ENCODE measurements at regions not wholly inside any gene's neighbourhood (a gene's known extent, or its start where the extent isn't known, plus 50 kb on each side); places are given as distances from the start of the nearest gene placed in this dataset.

- no peak for DNase-seq (ENCODE audit: low spot score)
These were observed 71.0 kb downstream of the SEM1 start for GRCh38 chr7:96638669-96639068.

DNA sequence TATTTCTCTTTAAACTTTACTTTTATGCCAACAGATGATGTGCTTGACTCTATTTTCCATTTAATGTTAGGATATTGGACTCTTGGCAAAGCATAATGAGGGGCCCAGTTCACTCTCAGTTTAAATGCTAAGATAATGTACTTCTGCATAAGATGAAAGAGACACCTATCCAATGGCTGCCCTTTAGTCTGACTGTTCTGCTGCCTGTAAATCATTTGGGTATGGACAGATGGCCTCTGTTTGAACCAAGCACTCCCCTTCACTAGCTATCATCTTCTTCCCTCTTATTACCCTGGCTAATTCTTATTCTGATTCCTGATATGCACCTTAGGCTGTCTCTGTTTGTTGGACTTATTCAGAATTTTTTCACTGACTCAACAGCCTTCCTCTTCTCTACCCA, 72.1 kb downstream of the SEM1 start:
- DNase-seq (ENCODE audit: low spot score), result no peak

DNA sequence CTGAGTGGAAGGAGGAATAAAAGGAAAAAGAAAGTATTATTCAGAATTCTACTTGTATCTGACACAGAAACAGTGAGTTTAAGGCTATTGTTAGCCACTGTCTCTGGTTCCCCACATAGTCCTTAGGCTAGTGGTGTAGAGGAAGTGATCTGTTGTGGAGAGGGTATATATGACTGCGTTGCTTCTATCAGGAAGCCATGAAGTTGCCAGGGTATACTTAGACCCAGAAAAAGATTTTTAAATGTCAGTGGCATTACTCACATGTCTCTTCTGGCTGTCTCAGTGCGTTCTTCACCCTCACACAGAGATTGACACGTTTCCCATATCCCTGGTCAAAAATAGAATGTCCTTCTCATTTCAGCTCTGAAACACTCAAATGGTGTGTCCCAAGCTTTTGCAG, 72.7 kb downstream of the SEM1 start:
- no peak for DNase-seq (ENCODE audit: low spot score)

DNA sequence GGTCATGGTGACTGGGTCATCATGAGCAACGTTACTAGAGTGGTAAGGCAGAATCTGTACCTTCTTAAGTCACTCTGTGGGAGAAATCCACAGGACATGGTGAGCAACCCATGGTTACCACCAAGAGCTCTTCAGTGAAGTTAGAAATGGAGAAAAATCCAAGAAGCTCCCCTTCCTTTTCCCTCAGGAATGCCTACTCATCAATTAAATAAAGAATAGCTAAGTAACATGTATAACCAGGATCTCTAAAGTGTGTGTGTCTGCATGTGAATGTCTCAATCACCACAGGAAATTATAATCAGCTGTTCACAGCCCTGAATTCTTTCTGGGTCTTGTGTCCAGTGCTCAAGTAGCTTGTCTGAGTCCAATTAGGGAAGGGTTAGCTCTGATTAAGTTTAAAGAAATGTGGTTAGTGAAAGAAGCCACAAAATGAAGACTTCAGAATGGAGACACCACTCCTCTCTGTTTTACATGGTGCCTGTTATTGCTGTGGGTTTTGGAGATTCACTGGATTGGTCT, 73.2 kb downstream of the SEM1 start:
- DNase-seq (ENCODE audit: low spot score), result no peak

DNA sequence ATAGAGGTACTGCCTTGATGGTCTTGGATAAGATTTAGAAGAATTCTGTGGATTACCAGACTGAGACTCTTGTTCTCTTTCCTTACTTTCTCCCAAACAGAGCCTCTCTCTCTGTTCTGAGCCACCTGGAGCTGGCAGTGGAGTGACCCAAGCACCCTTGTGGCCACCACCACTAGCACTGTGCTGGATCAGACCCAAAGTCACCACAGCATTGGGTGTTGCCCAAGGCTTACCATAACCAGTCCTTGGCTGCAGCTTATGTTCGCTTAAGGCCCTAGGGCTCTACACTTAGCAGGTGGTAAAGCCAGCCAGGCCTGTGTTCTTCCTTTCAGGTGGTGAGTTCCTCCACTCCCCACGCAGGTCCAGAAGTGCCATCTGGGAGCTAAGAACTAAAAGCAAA, 79.8 kb downstream of the SEM1 start:
- no peak for DNase-seq (ENCODE audit: low spot score)

DNA sequence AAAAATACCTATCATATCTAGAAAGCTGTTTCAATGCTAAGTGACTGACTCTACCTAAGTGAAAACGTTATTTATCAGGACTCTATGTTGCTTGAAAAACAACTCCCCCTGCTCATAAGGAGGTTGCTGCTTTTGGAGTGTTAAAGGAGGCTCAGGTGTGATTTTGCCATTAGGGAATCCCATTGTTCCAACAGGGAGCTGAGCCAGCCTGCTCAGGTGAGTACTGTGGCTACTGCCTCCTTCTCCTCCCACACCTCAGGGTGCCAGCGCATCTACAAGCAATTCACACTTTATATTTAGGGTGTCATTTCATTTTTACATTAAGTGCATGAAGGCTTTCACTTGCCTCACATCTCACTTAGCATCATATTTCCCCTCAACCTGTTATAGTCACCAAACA, 84.7 kb downstream of the SEM1 start:
- DNase-seq (ENCODE audit: low spot score), result no peak

GRCh38 chr7:96621932-96622331, 87.7 kb downstream of the SEM1 start:
- no peak for DNase-seq (ENCODE audit: low spot score)

DNA sequence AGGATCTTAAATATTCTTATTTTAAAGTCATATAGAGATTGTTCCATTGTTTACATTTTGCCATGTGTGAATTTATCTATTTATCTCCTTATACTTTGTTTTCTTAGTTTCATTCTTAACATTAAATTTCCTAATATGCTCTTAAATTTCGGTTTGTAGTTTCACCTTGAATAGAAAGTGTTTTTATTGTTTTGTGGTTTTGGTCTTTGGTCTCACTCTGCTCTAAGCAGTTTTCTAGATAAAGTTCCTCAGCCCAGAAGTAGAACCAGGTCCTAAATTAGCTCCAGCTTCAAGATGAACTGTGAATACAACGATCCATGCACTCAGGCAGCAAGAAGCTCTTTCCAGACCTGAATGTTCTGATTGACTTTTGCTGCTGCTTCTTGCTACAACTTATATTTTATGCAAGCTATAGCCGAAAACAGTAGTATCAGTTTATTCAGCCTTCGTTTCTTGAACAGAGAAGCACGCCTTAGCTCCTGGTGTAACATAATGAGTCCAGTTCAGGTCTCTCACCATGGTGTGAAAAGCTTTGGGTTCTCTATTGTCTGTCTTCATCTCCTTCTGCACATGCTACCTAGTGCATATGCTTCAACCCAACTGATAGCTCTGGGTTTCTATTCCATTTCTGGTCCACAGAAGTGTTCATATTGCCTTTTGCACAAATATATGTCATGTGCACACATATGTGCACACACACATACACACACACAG, 95.3 kb downstream of the SEM1 start:
- no peak for DNase-seq (ENCODE audit: low spot score)

- DNase-seq (ENCODE audit: low spot score), result no peak
These were observed 97.6 kb downstream of the SEM1 start for GRCh38 chr7:96612034-96612433.

DNA sequence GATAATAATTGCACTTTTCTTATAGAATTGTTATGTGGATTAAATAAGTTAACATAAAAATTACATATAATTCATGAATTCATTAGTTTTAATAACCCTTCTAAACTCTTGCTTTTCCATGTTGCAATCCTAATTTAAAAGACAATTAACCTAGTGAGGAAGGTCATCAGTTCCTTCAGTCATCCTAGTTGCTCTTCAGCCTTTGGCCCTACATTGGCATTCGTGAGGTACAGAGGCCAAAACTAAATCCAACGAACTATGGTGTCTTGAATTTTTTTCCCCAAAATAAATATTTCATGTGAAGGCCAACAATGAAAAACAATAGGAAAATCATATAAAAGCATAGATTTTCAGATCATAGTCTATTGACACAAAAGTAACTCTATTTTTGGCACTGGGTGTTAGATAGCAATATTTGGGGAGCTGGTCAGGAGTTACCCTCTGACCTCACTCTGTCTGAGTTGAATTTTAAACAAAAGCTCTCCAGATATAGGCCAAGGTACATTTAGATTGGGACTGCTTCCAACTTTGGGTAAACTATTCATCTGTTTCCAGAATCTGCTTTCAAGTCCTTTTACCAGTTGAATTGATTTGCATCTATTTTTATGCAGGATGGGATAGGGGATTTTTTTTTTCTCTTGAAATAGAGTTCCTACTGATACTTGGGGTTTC, 104.5 kb downstream of the SEM1 start:
- DNase-seq (ENCODE audit: low spot score), result no peak

GRCh38 chr7:96599288-96599936, 110.2 kb downstream of the SEM1 start:
- DNase-seq (ENCODE audit: low spot score), result no peak

GRCh38 chr7:96598421-96598820, 111.2 kb downstream of the SEM1 start:
- no peak for DNase-seq (ENCODE audit: low spot score)

DNA sequence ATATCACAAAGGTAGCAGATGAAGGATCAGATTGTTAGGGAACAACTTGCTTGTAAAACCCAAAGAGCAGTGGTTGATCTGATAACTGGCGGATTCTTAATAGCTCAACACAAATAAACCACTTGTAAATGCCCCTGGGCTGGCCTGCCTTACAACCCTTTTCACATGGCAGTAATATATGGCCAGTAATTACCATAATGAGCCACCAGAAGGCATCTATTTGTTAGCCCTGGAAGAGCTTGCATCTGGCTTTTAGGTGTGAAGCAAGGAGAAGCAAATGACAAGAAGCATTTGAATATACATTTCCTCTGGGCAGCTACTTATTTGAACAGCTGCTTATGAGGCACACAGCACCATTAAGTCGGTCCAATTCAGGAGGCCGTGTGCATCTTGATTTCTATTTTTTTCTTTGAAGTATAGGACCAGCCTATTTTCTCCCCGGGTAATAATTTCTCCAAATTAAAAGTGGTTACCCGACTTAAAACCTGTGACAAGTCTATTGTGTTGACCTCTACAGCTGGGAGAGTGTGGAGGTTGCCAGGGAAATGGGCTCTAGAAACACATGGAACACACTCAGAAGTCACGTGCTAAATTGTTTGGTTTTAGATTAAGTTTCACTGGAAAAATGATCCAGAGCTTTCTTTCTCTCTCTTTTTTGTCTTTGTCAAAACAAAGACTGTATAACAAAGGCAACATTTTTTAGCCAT, 113.4 kb downstream of the SEM1 start:
- peak; percentile 15 for DNase-seq (ENCODE audit: low spot score)

DNA sequence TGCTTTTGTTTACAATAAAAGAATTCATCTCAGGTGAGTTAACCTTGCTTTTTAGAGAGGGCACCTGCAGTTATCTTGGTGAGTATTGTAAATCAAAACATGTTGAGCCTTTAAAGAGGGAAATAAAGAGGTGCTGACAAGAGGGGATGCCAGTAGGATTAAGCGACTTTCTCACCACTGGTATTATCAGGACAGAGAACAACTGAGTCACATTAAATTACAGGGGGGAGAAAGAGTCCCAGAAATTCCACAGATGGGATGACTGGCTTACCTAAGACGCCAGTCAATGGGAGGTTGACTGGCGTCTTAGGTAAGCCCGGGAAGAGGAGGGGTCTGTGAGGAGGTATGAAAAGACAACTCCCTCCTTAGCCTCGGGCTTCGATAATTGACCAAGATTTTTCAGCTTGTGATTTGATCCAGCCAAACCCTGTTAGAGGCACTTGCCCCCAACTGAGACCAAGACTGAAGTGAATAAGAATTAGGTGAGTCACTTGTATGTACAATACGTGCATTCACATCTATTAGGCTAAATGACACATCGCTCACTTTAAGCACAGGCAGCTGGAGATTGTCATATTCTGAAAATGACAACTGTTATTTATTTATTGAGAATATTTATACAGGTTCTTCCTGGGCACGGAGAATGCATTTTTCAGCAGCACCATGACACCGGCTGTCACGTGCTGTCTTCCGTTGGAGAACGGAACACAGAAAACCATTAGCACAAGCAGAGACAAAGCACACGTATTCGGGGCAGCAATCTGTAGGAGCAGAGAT, 117.6 kb downstream of the SEM1 start:
- DNase-seq (ENCODE audit: low spot score), result no peak

DNA sequence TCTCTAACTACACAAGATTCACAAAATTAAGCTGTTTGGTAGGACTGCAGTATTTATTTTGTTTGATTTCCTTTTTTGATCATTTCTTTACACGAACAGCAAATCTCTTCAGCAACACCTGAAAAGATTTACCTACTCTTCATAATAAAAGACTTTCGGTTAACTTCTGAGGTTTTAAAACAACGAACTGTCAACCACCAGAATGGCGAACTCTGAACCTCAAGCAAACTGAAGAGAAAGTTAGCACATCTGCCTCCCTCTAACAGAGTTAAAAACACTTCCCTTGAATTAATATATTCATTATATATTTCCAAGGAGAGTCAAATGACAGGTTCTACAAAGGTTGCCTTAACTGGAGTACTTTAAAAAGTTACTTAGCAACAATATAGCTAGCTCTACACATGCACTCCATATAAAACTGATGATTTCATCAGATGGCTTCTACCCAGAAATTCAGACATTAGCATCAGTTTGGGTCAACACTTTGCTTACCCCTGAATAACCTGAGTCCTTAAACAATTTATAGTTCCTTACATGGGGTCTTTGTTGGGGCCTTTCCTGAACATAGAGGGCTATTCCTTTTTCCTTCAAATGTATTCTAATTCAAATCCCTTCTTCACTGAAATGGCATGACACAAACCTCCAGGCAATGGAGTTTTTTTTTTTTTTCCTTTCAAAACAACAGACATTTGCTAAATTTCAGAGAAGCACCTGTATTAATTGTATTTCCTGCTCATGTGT, 118.3 kb downstream of the SEM1 start:
- DNase-seq (ENCODE audit: low spot score), result no peak

DNA sequence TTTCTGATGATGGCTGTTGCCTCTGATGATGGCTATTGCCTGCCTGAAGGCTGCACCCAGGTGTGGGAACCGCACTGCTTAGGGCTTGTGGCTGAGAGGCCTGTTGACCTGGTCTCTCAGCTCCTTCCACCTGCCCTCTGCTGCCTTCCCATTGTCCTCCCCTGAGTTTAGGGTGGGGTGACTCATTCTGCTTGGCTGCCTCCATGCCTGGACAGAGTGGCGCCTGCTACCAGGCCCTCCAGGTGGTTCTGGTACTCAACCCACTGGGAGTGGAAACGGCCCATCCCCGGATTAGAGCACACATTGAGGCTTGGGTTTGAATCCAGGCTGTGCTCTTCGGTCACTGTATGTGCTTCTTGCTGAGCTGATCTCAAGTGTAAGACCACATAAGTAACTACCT, 120.6 kb downstream of the SEM1 start:
- DNase-seq (ENCODE audit: low spot score), result no peak

DNA sequence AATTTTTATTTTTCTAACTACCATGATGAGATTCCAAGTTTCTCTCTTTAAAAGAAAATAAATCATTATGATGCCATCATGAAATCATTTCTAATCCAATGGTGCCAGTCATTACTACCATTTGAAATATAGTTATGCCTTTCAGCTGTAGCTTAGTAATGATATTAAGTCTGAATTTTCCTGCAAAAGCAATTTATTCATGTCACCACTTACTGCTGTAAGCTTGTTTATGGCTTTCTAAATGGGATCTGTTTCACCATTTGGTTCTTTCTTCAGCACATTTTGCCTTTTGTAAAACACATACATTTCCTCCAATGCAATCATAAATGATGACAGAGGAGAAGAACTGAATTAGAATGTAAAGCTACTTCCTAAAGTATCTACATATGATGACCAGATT, 130.5 kb downstream of the SEM1 start:
- DNase-seq (ENCODE audit: low spot score), result no peak

DNA sequence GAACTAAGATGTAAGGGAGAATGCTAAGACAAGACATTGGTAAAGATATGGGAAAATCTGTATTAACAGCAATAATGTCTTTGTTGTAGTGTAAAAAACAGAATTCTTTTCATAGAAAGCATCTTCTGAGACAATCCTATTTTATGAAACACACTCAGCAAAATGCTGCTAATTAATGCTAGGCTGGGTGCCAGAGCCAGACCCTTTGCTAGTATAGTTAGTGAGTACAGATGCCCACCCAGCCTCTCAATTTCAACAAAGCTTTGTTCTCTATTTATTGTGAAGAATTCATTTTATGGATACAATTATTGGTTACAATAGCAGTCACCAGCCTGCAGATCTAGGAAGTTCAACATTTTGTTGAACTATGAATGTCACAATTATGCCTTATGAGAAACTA, 131.0 kb downstream of the SEM1 start:
- DNase-seq (ENCODE audit: low spot score), result no peak

GRCh38 chr7:96563409-96563808, 146.2 kb downstream of the SEM1 start:
- no peak for DNase-seq (ENCODE audit: low spot score)

DNA sequence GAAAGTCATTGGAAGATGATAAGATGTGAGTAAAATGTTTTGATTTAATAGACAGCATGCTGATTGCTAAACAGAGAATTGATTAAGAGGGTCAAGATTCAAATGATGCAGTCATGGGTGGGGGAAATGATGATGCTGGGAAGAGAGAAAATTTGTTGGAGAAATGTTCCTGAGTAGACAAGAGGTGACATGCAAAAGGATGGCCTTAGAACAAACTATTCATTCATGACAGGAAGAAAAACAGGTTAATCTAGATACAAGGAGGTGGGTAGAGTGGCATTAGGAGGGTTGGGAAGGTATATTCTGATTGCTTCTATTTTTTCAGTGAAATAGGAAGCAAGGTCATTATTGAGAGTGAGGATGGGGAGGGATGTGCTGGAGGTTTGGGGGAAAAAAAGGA, 146.7 kb downstream of the SEM1 start:
- DNase-seq (ENCODE audit: low spot score), result no peak

- no peak for DNase-seq (ENCODE audit: low spot score)
These were observed 147.2 kb downstream of the SEM1 start for GRCh38 chr7:96562458-96562857.
